GM13976 (cell line): ENCODE measurements at regions not wholly inside any gene's neighbourhood (a gene's known extent, or its start where the extent isn't known, plus 50 kb on each side); places are given as distances from the start of the nearest gene placed in this dataset.

Experiments used
- DNase-seq: peaks from one replicate; pipeline ENCODE4 v3.0.0; 2012; ENCODE audit warnings: low spot score
- CTCF ChIP-seq: IDR thresholded peaks from 2 replicates; pipeline ENCODE4 v1.5.1; 2012; ENCODE audit warnings: borderline replicate concordance, mild to moderate bottlenecking; ENCODE audit not compliant: insufficient read depth; ENCODE audit errors: extremely low read depth, missing control alignments, control extremely low read depth
- in situ Hi-C: fragments of 300-500 bp; cut with MboI; formaldehyde crosslinking; loops from one replicate; pipeline ENCODE4 v1.12.0; 2022; ENCODE audit warnings: low sequenced_read_pairs, mixed read lengths, inconsistent platforms; ENCODE audit not compliant: unreplicated experiment

- TF ChIP-seq CTCF = no peak
- in situ Hi-C loops = no loop called here
- no peak for DNase-seq
Measured at GRCh38 chr21:38621132-38621531, 122.9 kb upstream of the ERG start.

- no peak for TF ChIP-seq CTCF
- no peak for DNase-seq
- in situ Hi-C loops = no loop called here
Measured at GRCh38 chr21:38622081-38622826, 124.0 kb upstream of the ERG start.

- no peak for TF ChIP-seq CTCF
Measured at GRCh38 chr21:38622827-38623209, 124.5 kb upstream of the ERG start.

GRCh38 chr21:38623552-38623951 is 125.3 kb upstream of the ERG start:
- no peak for TF ChIP-seq CTCF
- DNase-seq = no peak
- in situ Hi-C loops = no loop called here

More at GRCh38 chr21:38622827-38623209, 124.5 kb upstream of the ERG start:
- DNase-seq = no peak
- in situ Hi-C loops = no loop called here

GRCh38 chr21:38625000-38625399 is 126.7 kb upstream of the ERG start:
- in situ Hi-C loops = no loop called here
- DNase-seq = no peak
- TF ChIP-seq CTCF = no peak

- in situ Hi-C loops = no loop called here
- no peak for TF ChIP-seq CTCF
- DNase-seq = no peak
Measured at GRCh38 chr21:38626306-38626705, 128.0 kb upstream of the ERG start.

GRCh38 chr21:38628349-38628748 is 130.1 kb upstream of the ERG start:
- no peak for DNase-seq
- no peak for TF ChIP-seq CTCF
- in situ Hi-C loops = no loop called here
